NCI-H1417 (cell line): ENCODE measurements at regions not wholly inside any gene's neighbourhood (a gene's known extent, or its start where the extent isn't known, plus 50 kb on each side); places are given as distances from the start of the nearest gene placed in this dataset.
A peak's percentile ranks its signal among the peaks of the same experiment; 100 is the strongest.
"Not testable (repeated sequence)": the region's sequence is repeated elsewhere in the genome, so short reads cannot be mapped to it uniquely, and the experiment has no call there.

Experiments
- DNase-seq, 3 experiments: peaks; one replicate each; lab custom pipeline; 2025; lab: John Stamatoyannopoulos, UW

- no peak for DNase-seq
Measured at GRCh38 chr7:159209429-159209828, 64.8 kb upstream of the VIPR2 start.

- no peak for DNase-seq
Measured at GRCh38 chr7:159207951-159208350, 63.3 kb upstream of the VIPR2 start.

DNA sequence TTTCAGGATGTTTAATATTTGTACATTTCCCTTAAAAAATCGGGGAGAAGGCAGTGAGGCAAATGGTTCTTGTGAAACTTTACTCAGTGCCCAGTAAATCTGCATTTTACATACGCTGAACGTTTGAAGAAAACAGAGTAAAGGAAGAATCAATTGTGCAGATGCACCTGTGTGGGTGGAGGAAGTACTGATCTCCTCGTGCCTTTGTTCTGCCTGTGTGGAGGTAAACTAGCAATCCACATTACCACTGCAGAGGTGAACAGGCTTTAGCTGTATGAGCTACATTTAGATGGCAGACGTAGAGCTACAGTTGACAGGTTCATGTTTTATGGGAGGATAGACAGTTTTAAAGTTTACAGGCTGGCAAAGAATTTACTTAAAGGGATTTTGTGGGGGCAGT, 62.7 kb upstream of the VIPR2 start:
- no peak for DNase-seq

- no peak for DNase-seq
Measured at GRCh38 chr7:159205833-159206232, 61.2 kb upstream of the VIPR2 start.

DNA sequence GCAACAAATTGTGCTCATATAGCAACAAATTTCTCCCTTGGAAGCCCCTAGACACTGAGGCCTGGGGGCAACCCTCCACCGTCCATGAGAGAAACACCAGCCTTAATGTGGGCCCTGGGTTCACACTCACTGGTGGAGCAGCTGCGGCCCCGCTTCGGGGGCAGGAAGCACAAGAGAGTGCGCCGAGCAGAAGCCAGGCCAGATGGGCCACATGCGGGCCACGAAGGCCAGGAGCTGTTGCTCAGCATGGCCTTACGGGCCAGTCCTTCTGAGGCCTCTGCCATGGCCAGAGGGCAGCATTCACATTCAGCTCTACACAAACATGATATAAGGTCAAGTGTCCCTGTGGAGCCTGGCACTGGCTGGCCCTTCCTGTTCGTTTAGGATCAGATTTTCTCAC, 60.0 kb upstream of the VIPR2 start:
- no peak for DNase-seq

DNA sequence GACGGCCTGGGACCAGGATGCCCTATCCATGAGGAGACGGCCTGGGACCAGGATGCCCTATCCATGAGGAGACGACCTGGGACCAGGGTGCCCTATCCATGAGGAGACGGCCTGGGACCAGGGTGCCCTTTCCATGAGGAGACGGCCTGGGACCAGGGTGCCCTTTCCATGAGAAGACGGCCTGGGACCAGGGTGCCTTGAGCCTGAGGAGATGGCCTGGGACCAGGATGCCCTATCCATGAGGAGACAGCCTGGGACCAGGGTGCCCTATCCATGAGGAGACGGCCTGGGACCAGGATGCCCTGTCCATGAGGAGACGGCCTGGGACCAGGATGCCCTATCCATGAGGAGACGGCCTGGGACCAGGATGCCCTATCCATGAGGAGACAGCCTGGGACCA, 58.6 kb upstream of the VIPR2 start:
- not testable (repeated sequence) for DNase-seq

GRCh38 chr7:159201722-159202330, 57.2 kb upstream of the VIPR2 start:
- no peak for DNase-seq

GRCh38 chr7:159200421-159200820, 55.8 kb upstream of the VIPR2 start:
- no peak for DNase-seq

GRCh38 chr7:159198016-159198724, 53.5 kb upstream of the VIPR2 start:
- DNase-seq, result no peak

DNA sequence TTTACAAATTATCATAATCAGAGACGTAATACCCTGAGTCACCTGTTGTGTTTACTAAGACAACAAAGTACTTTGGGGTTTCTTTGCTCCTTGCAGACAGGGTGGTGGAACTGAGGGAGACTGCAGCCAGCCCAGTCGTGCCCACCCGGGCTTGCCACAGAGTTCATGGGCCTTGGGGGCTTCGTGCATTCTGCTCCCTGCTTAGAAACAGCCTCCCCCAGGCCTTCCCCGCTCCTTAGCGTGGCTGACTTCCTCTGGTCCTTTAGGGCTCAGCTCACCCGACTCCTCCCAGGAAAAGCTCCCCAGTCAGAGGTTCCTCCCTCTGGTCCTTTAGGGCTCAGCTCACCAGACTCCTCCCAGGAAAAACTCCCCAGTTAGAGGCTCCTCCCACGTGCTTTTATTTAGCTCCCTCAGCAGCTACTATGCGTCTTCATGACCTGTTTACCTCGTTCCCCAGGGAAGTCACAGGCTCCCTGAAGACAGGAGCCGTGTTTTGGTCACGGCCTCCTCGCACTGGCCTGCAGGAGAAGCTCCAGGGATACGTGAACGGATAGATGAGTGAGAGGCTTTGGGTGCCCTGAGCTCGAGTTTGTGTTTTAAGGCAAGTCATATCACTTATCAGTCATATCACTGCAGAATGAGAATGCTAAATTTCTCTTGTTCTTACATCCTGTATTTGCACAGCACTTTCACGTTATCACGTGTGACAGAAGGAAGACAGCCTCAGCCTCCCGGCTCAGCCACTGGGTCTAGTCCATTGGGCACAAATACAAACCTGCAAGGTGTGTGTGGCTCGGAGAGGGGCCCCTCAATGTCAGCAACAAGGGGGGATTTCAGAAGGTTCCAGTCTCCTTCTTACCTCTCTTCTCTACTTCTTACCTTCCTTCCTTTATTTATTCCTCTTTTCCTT, 52.7 kb upstream of the VIPR2 start:
- DNase-seq, result peak; percentile 16 to 57 (median 53)

- DNase-seq, result no peak
Measured at GRCh38 chr7:159196584-159196983, 51.9 kb upstream of the VIPR2 start.

GRCh38 chr7:159195946-159196345, 51.3 kb upstream of the VIPR2 start:
- DNase-seq, result no peak
